ENCODE measurements at regions not wholly inside any gene's neighbourhood (a gene's known extent, or its start where the extent isn't known, plus 50 kb on each side); places are given as distances from the start of the nearest gene placed in this dataset.
"Not testable (repeated sequence)": the region's sequence is repeated elsewhere in the genome, so short reads cannot be mapped to it uniquely, and the experiment has no call there.

DNA sequence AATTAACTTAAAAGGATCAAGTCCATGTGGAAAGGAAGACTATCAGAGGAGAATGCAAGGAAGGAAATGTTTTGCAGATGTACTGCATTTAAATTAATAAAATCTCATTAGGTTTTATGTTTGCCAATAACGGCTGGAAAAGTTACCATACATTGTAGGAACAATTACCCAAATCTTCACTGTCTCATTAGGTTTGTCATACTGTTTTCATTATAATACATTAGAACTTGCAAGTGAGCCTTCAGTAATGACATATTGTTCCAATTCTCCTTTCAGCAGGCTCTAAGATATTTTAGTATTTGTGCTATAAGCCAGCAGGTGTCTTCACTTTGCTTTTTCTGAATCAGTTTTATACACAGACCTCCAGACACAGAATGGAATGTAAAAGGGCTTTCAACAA, 661.6 kb upstream of the KLHL1 start:
- TF ChIP-seq POLR2A (IDR thresholded peaks at IDR 0.05) (no peak), EP300 (IDR thresholded peaks at IDR 0.05) (no peak), POLR2AphosphoS5 (IDR thresholded peaks at IDR 0.05) (no peak)
- TF ChIP-seq, protein P1, sequence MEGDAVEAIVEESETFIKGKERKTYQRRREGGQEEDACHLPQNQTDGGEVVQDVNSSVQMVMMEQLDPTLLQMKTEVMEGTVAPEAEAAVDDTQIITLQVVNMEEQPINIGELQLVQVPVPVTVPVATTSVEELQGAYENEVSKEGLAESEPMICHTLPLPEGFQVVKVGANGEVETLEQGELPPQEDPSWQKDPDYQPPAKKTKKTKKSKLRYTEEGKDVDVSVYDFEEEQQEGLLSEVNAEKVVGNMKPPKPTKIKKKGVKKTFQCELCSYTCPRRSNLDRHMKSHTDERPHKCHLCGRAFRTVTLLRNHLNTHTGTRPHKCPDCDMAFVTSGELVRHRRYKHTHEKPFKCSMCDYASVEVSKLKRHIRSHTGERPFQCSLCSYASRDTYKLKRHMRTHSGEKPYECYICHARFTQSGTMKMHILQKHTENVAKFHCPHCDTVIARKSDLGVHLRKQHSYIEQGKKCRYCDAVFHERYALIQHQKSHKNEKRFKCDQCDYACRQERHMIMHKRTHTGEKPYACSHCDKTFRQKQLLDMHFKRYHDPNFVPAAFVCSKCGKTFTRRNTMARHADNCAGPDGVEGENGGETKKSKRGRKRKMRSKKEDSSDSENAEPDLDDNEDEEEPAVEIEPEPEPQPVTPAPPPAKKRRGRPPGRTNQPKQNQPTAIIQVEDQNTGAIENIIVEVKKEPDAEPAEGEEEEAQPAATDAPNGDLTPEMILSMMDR (IDR thresholded peaks at IDR 0.05) = no peak
- intact Hi-C loops (cut with DNase I) = no loop called here
- WGBS, 2 donors = 52 to 67% methylated on average over 1 of the region's 1 CpG

DNA sequence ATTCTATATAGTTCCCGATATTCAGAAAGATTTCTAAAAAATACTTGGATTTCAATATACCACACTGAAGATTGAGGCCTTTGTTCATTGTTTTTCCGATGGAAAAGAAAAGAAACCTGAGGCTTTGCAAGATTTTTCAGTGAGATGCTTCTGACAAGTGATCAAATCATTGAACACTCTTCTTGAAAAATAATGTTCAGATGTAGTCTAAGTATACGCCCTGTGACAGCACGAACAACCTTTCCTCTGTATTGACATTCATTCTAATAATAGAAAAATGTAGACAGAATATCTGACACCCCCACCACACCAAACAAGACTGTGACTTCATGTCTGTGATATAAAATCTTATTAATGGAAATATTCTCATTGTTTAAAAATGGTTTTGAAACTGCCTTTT, 650.7 kb upstream of the KLHL1 start:
- no peaks in the 10 kb centered on the region for H3K9me3 ChIP-seq
- H3K4me1 ChIP-seq = no peaks in the 10 kb centered on the region
- intact Hi-C loops (cut with DNase I) = no loop called here
- H3K36me3 ChIP-seq = no peaks in the 10 kb centered on the region
- TF ChIP-seq, protein P1 (IDR thresholded peaks at IDR 0.05) = no peak
- TF ChIP-seq POLR2AphosphoS5 (IDR thresholded peaks at IDR 0.05) = no peak
- TF ChIP-seq POLR2A (IDR thresholded peaks at IDR 0.05) = no peak
- no peak for TF ChIP-seq EP300 (IDR thresholded peaks at IDR 0.05)
- 86 to 87% methylated on average over 4 of the region's 4 CpGs for WGBS, 2 donors
- no peaks in the 10 kb centered on the region for H3K27me3 ChIP-seq
- no peak overlapping the region for H3K4me3 ChIP-seq
- no peak overlapping the region for H3K27ac ChIP-seq
- no peak for DNase-seq

More for the DNA sequence above, 661.6 kb upstream of the KLHL1 start:
- Histone ChIP-seq H3K27ac (no peak overlapping the region), H3K4me3 (no peak overlapping the region), H3K9me3 (no peaks in the 10 kb centered on the region), H3K27me3 (no peaks in the 10 kb centered on the region), H3K36me3 (no peaks in the 10 kb centered on the region), H3K4me1 (no peaks in the 10 kb centered on the region)
- no peak for DNase-seq

DNA sequence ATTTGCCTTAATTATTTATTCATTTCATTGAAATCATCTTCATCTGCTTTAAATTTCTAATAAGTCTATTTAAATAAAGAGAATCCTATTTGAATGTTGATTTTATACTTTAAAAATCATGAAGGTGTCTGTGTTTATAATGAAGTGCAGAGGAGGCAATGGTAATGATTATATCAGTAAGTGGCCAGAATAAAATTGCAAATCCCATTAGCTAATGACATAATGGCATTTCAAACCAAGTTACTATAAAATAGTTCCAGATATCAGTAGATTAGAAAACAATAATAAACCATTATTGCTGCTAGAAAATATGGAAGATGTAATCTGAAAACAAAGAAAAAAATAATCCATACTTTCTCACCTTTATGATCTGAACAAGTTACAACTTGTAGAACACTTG, 647.8 kb upstream of the KLHL1 start:
- no peak overlapping the region for H3K27ac ChIP-seq
- H3K36me3 ChIP-seq = no peaks in the 10 kb centered on the region
- H3K27me3 ChIP-seq = no peaks in the 10 kb centered on the region
- intact Hi-C loops (cut with DNase I) = no loop called here
- no peak for DNase-seq
- H3K9me3 ChIP-seq = no peaks in the 10 kb centered on the region
- no peaks in the 10 kb centered on the region for H3K4me1 ChIP-seq
- TF ChIP-seq POLR2AphosphoS5 (IDR thresholded peaks at IDR 0.05) = no peak
- no peak overlapping the region for H3K4me3 ChIP-seq

DNA sequence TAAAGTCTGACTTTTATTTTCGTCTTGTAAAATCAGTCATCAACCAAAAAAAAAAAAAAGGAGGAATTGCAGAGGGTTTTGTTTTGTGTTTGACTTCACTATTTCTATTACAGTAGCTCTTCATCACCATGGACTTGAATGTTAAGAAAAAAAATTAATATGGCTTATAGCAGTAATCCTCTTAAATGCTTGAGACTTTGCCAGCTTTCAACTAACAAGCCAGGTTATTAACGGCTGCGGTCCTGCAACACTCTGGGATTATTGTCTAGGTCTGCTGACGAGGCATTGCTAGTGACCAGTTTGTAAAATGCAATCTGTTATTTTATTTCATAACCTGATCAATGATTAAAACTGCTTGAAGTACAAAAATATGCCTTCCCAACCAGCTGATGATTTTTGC, 647.2 kb upstream of the KLHL1 start:
- Histone ChIP-seq H3K9me3 (no peaks in the 10 kb centered on the region), H3K27ac (no peak overlapping the region), H3K36me3 (no peaks in the 10 kb centered on the region), H3K4me1 (no peaks in the 10 kb centered on the region), H3K4me3 (no peak overlapping the region), H3K27me3 (no peaks in the 10 kb centered on the region)
- TF ChIP-seq, protein P1 (IDR thresholded peaks at IDR 0.05) = no peak
- TF ChIP-seq POLR2AphosphoS5 (IDR thresholded peaks at IDR 0.05) = no peak
- TF ChIP-seq EP300 (IDR thresholded peaks at IDR 0.05) = no peak
- no peak for TF ChIP-seq POLR2A (IDR thresholded peaks at IDR 0.05)
- no peak for DNase-seq
- intact Hi-C loops (cut with DNase I) = no loop called here
- 65 to 70% methylated on average over 4 of the region's 4 CpGs for WGBS, 2 donors

DNA sequence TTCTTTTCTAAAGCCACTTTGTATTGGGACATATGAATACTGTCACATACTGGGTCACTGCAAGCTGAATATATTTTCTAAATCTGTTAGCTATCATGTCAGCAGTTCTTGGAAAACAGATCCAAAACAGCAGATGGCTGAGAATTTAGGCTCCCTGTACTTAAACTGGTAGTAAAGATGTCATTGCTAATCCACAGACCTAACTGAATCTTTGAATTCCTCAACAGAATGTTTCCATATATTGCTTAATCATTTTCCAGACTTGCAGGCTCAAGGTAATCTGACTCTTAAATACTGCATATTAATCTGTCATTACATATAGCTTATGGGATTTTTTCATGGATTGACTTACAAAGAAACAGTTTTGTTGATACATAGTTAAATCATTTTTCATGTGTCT, 639.0 kb upstream of the KLHL1 start:
- Histone ChIP-seq H3K9me3 (no peaks in the 10 kb centered on the region), H3K27ac (no peak overlapping the region), H3K36me3 (no peaks in the 10 kb centered on the region), H3K4me1 (no peaks in the 10 kb centered on the region), H3K4me3 (no peak overlapping the region), H3K27me3 (no peaks in the 10 kb centered on the region)
- DNase-seq = no peak
- intact Hi-C loops (cut with DNase I) = no loop called here
- TF ChIP-seq EP300 (IDR thresholded peaks at IDR 0.05) (no peak), POLR2A (IDR thresholded peaks at IDR 0.05) (no peak), POLR2AphosphoS5 (IDR thresholded peaks at IDR 0.05) (no peak)
- TF ChIP-seq, protein P1 (IDR thresholded peaks at IDR 0.05) = no peak

DNA sequence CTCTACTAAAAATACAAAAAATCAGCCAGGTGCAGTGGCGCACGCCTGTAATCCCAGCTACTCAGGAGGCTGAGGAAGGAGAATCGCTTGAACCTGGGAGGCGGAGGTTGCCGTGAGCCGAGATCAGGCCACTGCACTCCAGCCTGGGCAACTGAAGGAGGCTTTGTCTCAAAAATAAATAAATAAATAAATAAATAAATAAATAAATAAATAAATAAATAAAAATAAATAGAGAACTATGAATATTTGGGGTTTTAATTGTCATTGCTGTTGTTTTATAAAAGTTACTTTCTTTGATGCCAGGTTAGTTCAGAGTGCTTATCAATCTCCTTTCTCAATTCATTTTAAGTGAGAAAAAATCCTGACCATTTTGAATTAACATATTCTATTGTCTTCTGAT, 638.2 kb upstream of the KLHL1 start:
- H3K27ac ChIP-seq; intact Hi-C loops (cut with DNase I); DNase-seq: not testable (repeated sequence)

More for the DNA sequence above, 638.2 kb upstream of the KLHL1 start:
- H3K27me3 ChIP-seq, H3K36me3 ChIP-seq, H3K4me1 ChIP-seq, H3K4me3 ChIP-seq, H3K9me3 ChIP-seq: not testable (repeated sequence)
- WGBS, 2 donors = 96 to 98% methylated on average over 6 of the region's 6 CpGs

Data from sigmoid colon (tissue), 6 donors.